Left colon (tissue), 2 donors: ENCODE measurements at regions not wholly inside any gene's neighbourhood (a gene's known extent, or its start where the extent isn't known, plus 50 kb on each side); places are given as distances from the start of the nearest gene placed in this dataset.

Experiments used
- ATAC-seq: fragments of 200-7000 bp; cut with Tn5 transposase; one replicate; pipeline ENCODE4 v1.9.1; 2020; ENCODE audit warnings: mild to moderate bottlenecking, moderate library complexity
- DNase-seq, 2 donors: peaks; one replicate each; pipeline ENCODE4 v3.0.0-alpha.2; 2020
- intact Hi-C, 2 donors: fragments of 100-400 bp; cut with DNase I in 1 of 2; cut with micrococcal nuclease in 1 of 2; formaldehyde crosslinking; loops; one replicate each; pipeline versions ENCODE4 v1.11.2 to v1.14.0; 2022; cut with DNase I, micrococcal nuclease
- donor health status: DM: no; HTN: no; CAD: no.
- donor health status: DM: yes; HTN: yes; CAD: no.

DNA sequence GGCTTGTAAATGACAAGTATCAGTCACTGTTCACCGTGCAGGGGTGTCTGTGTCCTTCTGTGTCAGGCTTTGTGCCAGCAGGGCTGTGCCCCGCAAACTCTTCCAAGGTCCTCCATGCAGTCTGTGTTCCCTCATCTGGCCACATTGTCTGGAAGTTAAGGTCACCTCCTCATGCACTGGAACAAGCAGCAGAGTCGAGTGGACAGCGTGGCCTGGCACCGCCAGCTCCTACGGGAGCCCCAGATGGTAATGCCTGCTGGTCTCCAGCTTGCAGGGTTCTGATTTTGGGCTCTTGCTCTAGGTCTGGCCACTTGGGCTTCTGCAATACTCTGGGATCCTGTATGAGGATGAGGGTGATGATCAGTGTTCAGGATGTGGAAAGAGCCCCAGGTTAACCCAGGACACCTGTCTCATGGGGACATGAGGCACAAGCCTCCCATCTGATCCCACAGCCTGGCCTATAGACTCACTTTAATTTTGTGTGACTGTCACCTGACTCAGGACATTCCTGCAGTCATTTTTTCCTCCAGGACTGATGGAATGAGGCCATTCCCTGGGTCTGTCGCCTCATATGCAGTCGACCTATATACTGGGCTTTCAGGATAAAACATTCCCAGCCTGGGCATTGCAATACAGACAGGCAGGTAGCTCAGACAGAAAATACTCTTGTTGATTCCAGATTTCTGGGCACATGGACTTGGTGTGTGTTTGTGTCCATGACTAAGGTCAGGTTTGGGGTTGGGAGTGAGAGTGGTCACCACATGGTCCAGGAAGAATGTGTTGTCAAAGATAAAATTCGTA lies 106.3 kb upstream of the TOP3B start:
- ATAC-seq (no peak), DNase-seq (no peak)
- intact Hi-C loops = no loop called here

GRCh38 chr22:22087854-22088657 lies 105.5 kb upstream of the TOP3B start:
- intact Hi-C loops = no loop called here
- no peak for ATAC-seq

GRCh38 chr22:22086501-22087158 lies 104.0 kb upstream of the TOP3B start:
- ATAC-seq = no peak
- DNase-seq = no peak
- intact Hi-C loops = no loop called here

More at GRCh38 chr22:22087854-22088657, 105.5 kb upstream of the TOP3B start:
- DNase-seq = no peak

DNA sequence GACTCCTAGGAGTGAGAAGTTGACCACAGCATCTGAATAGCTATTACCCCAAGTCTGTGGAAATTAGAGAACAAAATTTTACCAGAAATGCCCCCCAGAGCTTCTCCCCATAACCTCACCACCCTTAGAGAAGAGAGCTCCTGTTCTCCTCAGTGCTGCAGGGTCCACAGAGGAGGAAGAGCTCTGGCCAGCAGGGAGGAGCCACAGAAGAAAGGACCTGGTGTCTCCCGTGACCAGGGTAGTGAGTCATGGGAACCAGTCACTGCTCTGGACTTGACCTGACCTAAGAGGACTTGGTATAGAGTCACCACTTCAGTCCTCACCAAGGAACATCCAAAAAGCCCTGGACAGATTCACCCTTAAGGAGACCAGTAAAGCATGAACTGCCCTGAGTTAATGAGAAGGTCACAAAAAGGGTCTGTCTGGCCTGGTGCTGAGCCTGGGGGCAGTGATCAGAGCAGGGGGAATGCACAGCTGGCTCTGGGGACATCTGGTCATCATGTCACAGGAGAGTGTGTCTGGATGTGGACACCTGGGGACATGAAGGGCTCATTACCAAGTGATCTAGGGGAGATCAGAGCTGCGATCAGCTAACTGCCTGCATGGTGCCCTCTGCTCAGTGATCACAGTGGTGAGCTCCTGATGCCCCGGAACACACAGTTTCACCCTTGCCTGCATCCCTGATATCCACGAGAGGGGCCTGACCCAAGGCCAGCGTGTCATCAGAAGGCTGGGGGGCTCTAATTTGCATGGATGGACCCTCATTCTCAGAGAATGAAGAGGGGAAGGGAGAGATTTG lies 103.3 kb upstream of the TOP3B start:
- no peak for ATAC-seq

DNA sequence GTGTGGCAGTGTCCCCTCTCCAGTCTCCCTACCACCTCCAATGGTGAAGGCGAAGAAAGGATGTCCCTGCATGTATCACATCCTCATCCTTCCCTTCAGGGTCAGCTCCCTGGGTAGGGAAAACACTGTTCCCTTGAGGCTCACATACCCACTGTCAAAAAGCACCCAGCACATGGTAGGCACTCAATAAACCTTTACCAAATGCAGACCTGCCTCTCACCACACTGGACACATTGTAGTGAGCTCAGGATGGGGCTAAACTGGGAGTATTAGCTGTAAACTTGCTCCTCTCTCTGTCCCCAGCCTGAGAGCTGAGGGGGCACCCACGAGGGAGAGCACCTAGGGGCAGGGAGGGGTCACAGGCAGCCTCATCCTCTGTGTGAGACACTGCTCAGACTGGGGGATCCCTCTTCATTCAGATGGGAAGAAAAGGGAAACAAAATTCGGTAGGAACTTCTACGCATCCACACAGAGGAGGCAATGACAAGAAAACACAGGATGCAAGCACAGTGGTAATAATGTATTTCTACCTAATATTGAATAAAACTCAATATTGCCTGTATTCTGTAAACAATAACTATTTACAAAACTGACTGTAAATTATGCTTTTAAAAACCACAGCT lies 101.6 kb upstream of the TOP3B start:
- no peak for ATAC-seq
- intact Hi-C loops = no loop called here

More for the DNA sequence above, 103.3 kb upstream of the TOP3B start:
- no peak for DNase-seq
- intact Hi-C loops = no loop called here

DNA sequence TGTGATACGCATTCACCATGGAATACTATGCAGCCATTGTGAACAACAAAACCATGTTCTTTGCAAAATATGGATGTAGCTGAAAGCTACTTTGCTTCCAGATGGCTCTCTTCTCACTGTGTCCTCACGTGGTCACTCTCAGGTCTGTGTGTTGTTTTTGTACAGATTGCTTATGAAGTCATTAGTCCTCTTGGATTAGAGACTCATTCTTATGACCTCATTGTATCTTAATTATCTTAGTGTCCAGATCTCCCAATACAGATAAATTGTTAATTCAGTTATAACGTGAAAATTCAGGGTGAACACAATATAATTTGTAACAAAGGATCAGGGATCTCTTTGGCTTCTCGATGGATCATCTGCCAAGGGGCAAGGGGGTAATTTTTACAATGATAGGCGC lies 100.4 kb upstream of the TOP3B start:
- ATAC-seq (no peak), DNase-seq (no peak)
- intact Hi-C loops = no loop called here

More for the DNA sequence above, 101.6 kb upstream of the TOP3B start:
- DNase-seq = no peak

DNA sequence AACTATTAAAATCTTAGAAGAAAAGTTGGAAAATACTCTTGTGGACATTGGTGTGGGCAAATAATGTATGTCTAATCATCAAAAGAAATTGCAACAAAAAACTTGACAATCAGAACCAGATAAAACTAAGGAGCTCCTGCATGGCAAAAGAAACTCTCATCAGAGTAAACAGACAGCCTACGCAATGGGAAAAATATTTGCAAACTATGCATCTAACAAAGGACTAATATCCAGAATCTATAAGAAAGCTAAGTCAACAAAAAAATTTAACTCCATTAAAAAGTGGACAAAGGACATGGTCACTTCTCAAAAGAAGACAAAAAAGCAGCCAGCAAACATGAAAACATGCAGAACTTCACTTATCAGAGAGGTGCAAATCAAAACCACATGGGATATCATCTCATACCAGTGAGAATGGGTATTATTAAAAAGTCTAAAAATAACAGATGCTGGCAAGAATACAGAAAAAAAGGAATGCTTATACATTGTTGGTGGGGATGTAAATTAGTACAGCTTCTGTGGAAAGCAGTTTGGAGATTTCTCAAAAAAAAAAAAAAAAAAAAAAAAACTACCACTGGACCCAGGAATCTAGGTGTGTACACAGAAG lies 99.7 kb upstream of the TOP3B start:
- intact Hi-C loops = no loop called here

GRCh38 chr22:22080270-22080669 lies 97.7 kb upstream of the TOP3B start:
- ATAC-seq (no peak), DNase-seq (no peak)
- intact Hi-C loops = no loop called here

More for the DNA sequence above, 99.7 kb upstream of the TOP3B start:
- ATAC-seq (no peak), DNase-seq (no peak)

DNA sequence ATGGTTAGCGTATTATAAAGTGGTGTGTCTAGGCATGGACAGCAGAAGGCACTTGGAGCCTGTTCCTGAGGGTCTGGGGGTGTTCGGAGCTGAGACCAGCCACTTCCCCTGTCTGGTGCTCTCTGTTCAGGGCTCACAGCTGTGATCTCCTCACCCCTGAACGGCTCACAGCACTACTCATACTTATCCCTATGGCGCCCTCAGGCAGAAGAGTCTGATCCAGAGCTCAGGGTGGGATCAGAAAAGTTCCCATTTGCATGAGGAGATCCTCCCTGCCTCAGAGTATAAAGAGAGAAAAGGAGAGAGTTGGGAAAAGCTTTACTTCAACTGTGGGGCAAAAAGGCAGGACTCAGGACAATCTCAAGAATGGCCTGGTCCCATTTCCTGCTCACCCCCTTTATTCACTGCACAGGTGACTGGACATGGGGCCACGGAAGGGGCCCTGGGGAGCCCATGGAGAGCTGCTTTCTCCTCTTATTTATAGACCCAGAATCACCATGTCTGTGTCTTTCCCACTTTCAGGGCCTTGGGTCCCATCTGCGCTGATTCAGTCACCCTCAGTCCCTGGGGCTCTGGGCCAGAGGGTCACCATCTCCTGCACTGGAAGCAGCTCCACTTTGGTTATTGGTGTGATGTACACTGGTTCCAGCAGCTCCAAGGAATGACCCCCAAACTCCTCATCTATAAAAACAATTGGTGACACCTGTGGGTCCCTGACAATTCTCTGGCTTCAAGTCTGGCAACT lies 97.0 kb upstream of the TOP3B start:
- intact Hi-C loops = no loop called here
- DNase-seq (no peak), ATAC-seq (no peak)

- ATAC-seq (no peak), DNase-seq (no peak)
- intact Hi-C loops = no loop called here
Observed at GRCh38 chr22:22078329-22078728, 95.7 kb upstream of the TOP3B start.

- DNase-seq (no peak), ATAC-seq (no peak)
- intact Hi-C loops = no loop called here
Observed at GRCh38 chr22:22076932-22077703, 94.5 kb upstream of the TOP3B start.

DNA sequence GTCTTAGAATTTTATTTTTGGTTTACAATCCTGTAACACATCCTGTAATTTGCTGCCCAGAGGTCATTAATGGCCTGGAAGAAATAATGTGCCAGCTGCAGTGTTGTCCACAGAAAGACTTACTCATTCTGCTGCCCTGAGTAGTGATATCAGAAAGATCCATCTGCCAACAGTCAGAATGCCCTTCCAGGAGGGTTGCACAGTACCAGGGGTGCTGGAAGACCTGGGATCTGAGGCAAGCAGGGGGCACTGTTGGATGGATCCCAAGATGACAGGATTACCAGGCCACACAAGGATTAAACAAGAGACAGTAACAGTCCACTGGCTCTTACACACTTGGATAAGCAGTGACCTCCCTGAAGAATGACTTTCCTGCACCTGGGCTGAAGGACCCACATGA lies 93.8 kb upstream of the TOP3B start:
- intact Hi-C loops = no loop called here
- DNase-seq = no peak
- ATAC-seq = no peak

DNA sequence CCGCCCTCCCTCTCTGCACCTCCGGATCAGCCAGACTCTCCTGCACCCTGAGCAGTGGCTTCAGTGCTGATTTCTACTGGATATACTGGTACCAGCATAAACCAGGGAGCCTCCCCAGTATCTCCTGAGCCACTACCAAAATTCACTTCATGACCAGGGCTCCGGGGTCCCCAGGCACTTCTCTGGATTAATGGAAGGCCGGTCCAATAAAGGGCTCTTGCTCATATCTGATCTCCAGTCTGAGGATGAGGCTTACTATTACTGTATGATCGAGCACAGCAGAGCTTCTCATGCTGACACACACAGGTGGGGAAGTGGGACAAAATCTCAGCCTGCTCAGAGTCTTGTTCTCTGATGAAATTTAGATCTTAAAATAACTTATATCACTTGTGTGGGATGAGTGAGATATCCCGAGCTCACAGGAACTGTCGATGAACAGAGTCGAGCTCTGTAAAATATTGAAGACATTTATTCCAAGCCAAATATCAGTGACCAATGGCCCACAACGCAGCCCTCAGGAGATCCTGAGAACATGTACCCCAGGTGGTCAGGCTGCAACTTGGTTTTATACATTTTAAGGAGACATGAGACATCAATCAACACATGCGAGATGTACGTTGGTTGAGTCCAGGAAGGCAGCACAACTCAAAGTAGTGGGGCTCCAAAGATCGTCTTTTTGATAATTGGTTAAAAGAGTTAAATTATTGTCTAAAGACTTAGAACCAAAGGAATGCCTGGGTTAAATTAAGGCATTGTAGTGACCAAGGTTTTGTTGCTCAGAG lies 93.0 kb upstream of the TOP3B start:
- intact Hi-C loops = no loop called here
- ATAC-seq = no peak
- no peak for DNase-seq

DNA sequence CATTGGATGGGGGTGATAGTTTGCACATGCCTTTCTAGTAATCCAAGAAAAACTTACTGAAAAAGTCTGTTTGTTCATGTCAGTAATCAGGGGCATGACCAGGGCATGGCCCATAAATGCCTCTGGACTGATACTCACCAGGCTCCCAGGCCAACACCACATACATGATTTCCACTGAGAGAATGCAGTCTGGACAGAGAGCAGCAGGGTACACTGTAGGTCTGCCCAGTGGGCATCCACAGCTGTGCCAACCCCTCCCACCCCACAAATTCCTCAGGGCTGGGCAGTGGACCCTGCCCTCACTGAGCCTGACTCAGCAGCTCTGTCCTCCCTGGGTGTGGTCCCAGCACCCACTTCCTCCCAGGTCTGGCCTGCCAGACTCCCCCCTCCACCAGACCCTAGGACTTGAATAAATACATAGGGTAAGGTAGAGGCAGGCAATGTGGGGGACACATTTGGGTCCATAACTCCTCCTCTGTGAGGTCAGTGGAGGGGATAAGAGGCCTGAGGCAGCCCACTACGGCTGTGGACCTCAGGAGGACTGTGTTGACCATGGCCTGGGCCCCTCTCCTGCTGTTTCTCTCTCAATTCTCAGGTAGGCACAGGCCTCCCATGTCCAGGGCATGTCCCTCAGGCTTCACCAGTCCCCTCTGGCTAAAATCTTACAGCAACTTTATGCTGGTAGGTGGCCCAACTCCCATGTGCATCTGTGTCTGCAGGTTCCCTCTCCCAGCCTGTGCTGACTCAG lies 92.2 kb upstream of the TOP3B start:
- intact Hi-C loops = no loop called here
- ATAC-seq (no peak), DNase-seq (no peak)

- no peak for DNase-seq
- no peak for ATAC-seq
- intact Hi-C loops = no loop called here
Observed at GRCh38 chr22:22073769-22074561, 91.4 kb upstream of the TOP3B start.
